Caco-2 (cell line): ENCODE measurements at regions not wholly inside any gene's neighbourhood (a gene's known extent, or its start where the extent isn't known, plus 50 kb on each side); places are given as distances from the start of the nearest gene placed in this dataset.

Experiments used
- BruUV-seq: library from RNA; stranded (reverse); fragments of 400-500 nt; replicated peaks from 2 replicates; lab custom pipeline; 2021; lab: Mats Ljungman, UMichigan
- CTCF ChIA-PET: fragments of 300-600 bp; sonication (Branson Sonifier 250); formaldehyde crosslinking; loops from one replicate; lab custom pipeline; 2022; ENCODE audit warnings: antibody characterized with exemption; lab: Charles Lee
- POLR2A ChIA-PET: fragments of 300-600 bp; sonication (Branson Sonifier 250); formaldehyde crosslinking; loops from one replicate; lab custom pipeline; 2022; ENCODE audit warnings: antibody characterized with exemption; lab: Charles Lee
- DNase-seq, 2 experiments: peaks; one replicate each; pipeline versions ENCODE4 v3.0.0 to v3.0.0-alpha.2; 2020 to 2022
- H3K27me3 ChIP-seq: replicated peaks from 2 replicates; pipeline ENCODE4 v1.6.0; 2011; ENCODE audit warnings: low read length; ENCODE audit not compliant: control insufficient read depth, insufficient read depth
- H3K36me3 ChIP-seq: 2 replicates; pipeline ENCODE4 v1.5.1; 2011; ENCODE audit warnings: low read length; ENCODE audit not compliant: control insufficient read depth, insufficient read depth
- H3K4me1 ChIP-seq: fragments of 250-450 bp; sonication (Bioruptor Pico); 2 replicates; pipeline ENCODE4 v1.5.1; 2020; ENCODE audit warnings: mild to moderate bottlenecking
- H3K4me3 ChIP-seq: 2 replicates; pipeline ENCODE4 v1.5.1; 2011; ENCODE audit warnings: low read depth, mild to moderate bottlenecking, control low read depth, low read length
- H3K9me3 ChIP-seq: fragments of 250-450 bp; sonication (Bioruptor Pico); 2 replicates; pipeline ENCODE4 v1.5.1; 2020; ENCODE audit warnings: mild to moderate bottlenecking, moderate library complexity
- H3K27ac Mint-ChIP-seq: one replicate; pipeline ENCODE4 v1.8.0; 2022; ENCODE audit warnings: mixed read lengths; ENCODE audit not compliant: unreplicated experiment
- H3K27me3 Mint-ChIP-seq: one replicate; pipeline ENCODE4 v1.8.0; 2022; ENCODE audit warnings: mixed read lengths; ENCODE audit not compliant: insufficient read depth, unreplicated experiment
- H3K36me3 Mint-ChIP-seq: one replicate; pipeline ENCODE4 v1.8.0; 2022; ENCODE audit warnings: mild to moderate bottlenecking, mixed read lengths; ENCODE audit not compliant: insufficient read depth, unreplicated experiment
- H3K4me1 Mint-ChIP-seq: one replicate; pipeline ENCODE4 v1.8.0; 2022; ENCODE audit warnings: low read depth, mixed read lengths; ENCODE audit not compliant: unreplicated experiment
- H3K4me3 Mint-ChIP-seq: one replicate; pipeline ENCODE4 v1.8.0; 2022; ENCODE audit warnings: mild to moderate bottlenecking, moderate library complexity, mixed read lengths; ENCODE audit not compliant: unreplicated experiment
- H3K9me3 Mint-ChIP-seq: one replicate; pipeline ENCODE4 v1.8.0; 2022; ENCODE audit warnings: mixed read lengths; ENCODE audit not compliant: unreplicated experiment
- CTCF ChIP-seq, 2 experiments: fragments of 200-600 bp in 1 of 2; IDR thresholded peaks; 1 replicate in 1 of 2; 2 replicates in 1 of 2; pipeline versions ENCODE4 v1.5.1 to v1.8.0; 2011 to 2022; ENCODE audit warnings: antibody characterized with exemption in 1 of 2, control low read depth in 1 of 2, inconsistent platforms in 1 of 2, low read depth in 1 of 2, low read length in 1 of 2, mild to moderate bottlenecking in 1 of 2, moderate library complexity in 1 of 2; ENCODE audit not compliant: insufficient read depth in 1 of 2, severe bottlenecking in 1 of 2, unreplicated experiment in 1 of 2
- intact Hi-C: fragments of 100-400 bp; cut with micrococcal nuclease; formaldehyde crosslinking; loops from one replicate; pipeline ENCODE4 v1.10.0; 2022; ENCODE audit not compliant: unreplicated experiment

DNA sequence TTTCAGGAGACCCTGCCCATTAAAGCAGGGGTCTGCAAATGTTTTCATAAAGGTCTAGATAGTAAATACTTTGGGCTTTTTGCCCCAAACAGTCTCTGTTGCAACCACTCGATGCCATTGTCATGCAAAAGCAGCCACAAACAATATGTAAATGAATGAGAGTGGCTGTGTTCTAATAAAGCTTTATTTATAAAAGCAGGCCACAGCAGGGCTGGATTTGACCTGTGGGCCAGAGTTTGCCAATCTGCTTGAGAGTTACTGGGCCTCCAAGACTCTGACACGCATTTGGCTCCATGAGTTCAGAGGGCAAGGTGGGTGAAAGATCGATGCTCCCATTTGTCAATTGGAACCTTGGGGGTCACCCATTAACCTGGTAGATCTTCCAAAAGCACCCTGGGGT lies 217.3 kb upstream of the SDK2 start:
- H3K4me3 Mint-ChIP-seq, result no peak overlapping the region
- no peaks in the 10 kb centered on the region for H3K9me3 ChIP-seq
- no peaks in the 10 kb centered on the region for H3K4me1 Mint-ChIP-seq
- no peaks in the 10 kb centered on the region for H3K27me3 ChIP-seq
- POLR2A ChIA-PET, result no interaction called here
- no peak overlapping the region for H3K27ac Mint-ChIP-seq
- no peaks in the 10 kb centered on the region for H3K36me3 Mint-ChIP-seq
- no peaks in the 10 kb centered on the region for H3K4me1 ChIP-seq
- H3K4me3 ChIP-seq, result no peak overlapping the region
- CTCF ChIA-PET, result no interaction called here
- no peak for TF ChIP-seq CTCF (IDR thresholded peaks at IDR 0.05; ENCODE audit: insufficient read depth in 1 of 2, low read depth in 1 of 2, low read length in 1 of 2, severe bottlenecking in 1 of 2, unreplicated experiment in 1 of 2)
- BruUV-seq, result no TSS peak
- H3K36me3 ChIP-seq, result no peaks in the 10 kb centered on the region
- intact Hi-C loops, result no loop called here
- no peaks in the 10 kb centered on the region for H3K9me3 Mint-ChIP-seq
- no peaks in the 10 kb centered on the region for H3K27me3 Mint-ChIP-seq
- DNase-seq, result no peak

GRCh38 chr17:73863761-73864535 lies 219.7 kb upstream of the SDK2 start:
- no peak overlapping the region for H3K4me3 Mint-ChIP-seq
- no peaks in the 10 kb centered on the region for H3K36me3 ChIP-seq
- no peaks in the 10 kb centered on the region for H3K27me3 ChIP-seq
- no peak for TF ChIP-seq CTCF (IDR thresholded peaks at IDR 0.05; ENCODE audit: insufficient read depth in 1 of 2, low read depth in 1 of 2, low read length in 1 of 2, severe bottlenecking in 1 of 2, unreplicated experiment in 1 of 2)
- no peak overlapping the region for H3K27ac Mint-ChIP-seq
- no peak for DNase-seq
- H3K9me3 Mint-ChIP-seq, result no peaks in the 10 kb centered on the region
- CTCF ChIA-PET, result no interaction called here
- POLR2A ChIA-PET, result no interaction called here
- H3K36me3 Mint-ChIP-seq, result no peaks in the 10 kb centered on the region
- H3K9me3 ChIP-seq, result no peaks in the 10 kb centered on the region
- no peaks in the 10 kb centered on the region for H3K27me3 Mint-ChIP-seq
- H3K4me1 Mint-ChIP-seq, result no peaks in the 10 kb centered on the region
- intact Hi-C loops, result no loop called here
- H3K4me3 ChIP-seq, result no peak overlapping the region
- BruUV-seq, result no TSS peak
- H3K4me1 ChIP-seq, result no peaks in the 10 kb centered on the region

- intact Hi-C loops, result no loop called here
- no peak for TF ChIP-seq CTCF (IDR thresholded peaks at IDR 0.05; ENCODE audit: insufficient read depth in 1 of 2, low read depth in 1 of 2, low read length in 1 of 2, severe bottlenecking in 1 of 2, unreplicated experiment in 1 of 2)
- Histone ChIP-seq H3K27me3 (no peaks in the 10 kb centered on the region), H3K4me3 (no peak overlapping the region), H3K36me3 (no peaks in the 10 kb centered on the region), H3K9me3 (no peaks in the 10 kb centered on the region), H3K4me1 (no peaks in the 10 kb centered on the region)
- Mint-ChIP-seq H3K27me3 (no peaks in the 10 kb centered on the region), H3K36me3 (no peaks in the 10 kb centered on the region), H3K9me3 (no peaks in the 10 kb centered on the region), H3K4me3 (no peak overlapping the region), H3K27ac (no peak overlapping the region), H3K4me1 (no peaks in the 10 kb centered on the region)
- BruUV-seq, result no TSS peak
- ChIA-PET CTCF (no interaction called here), POLR2A (no interaction called here)
- DNase-seq, result no peak
These were observed 221.6 kb upstream of the SDK2 start for GRCh38 chr17:73865831-73866230.
